ENCODE measurements at regions not wholly inside any gene's neighbourhood (a gene's known extent, or its start where the extent isn't known, plus 50 kb on each side); places are given as distances from the start of the nearest gene placed in this dataset.

DNA sequence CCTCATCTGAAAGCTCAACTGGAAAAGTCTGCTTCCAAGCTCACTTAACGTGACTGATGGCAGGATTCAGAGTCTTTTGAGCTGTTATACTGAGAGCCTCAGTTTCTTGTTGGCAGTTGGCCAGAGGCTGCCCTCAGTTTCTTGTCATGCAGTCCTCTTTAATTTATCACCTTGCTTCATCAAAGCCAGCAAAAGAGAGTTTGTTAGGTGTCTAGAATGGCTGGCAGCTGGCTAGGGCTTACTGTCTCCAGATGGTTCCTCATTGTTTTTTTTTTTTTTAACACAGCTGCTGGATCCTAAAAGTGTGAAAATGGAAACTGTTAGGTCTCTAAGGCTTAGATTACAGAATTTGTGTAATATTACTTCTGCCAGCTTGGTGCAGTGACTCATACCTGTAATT, 310.6 kb downstream of the PDCD6IP start:
- TF ChIP-seq, protein P1, sequence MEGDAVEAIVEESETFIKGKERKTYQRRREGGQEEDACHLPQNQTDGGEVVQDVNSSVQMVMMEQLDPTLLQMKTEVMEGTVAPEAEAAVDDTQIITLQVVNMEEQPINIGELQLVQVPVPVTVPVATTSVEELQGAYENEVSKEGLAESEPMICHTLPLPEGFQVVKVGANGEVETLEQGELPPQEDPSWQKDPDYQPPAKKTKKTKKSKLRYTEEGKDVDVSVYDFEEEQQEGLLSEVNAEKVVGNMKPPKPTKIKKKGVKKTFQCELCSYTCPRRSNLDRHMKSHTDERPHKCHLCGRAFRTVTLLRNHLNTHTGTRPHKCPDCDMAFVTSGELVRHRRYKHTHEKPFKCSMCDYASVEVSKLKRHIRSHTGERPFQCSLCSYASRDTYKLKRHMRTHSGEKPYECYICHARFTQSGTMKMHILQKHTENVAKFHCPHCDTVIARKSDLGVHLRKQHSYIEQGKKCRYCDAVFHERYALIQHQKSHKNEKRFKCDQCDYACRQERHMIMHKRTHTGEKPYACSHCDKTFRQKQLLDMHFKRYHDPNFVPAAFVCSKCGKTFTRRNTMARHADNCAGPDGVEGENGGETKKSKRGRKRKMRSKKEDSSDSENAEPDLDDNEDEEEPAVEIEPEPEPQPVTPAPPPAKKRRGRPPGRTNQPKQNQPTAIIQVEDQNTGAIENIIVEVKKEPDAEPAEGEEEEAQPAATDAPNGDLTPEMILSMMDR (IDR thresholded peaks at IDR 0.05): no peak
- no peak for TF ChIP-seq EZH2 (IDR thresholded peaks at IDR 0.05; ENCODE audit: borderline replicate concordance, insufficient read depth, low read depth, low read length, poor library complexity, severe bottlenecking)
